ENCODE measurements at regions not wholly inside any gene's neighbourhood (a gene's known extent, or its start where the extent isn't known, plus 50 kb on each side); places are given as distances from the start of the nearest gene placed in this dataset.
"Not testable (repeated sequence)": the region's sequence is repeated elsewhere in the genome, so short reads cannot be mapped to it uniquely, and the experiment has no call there.

- TF ChIP-seq CTCF, POLR2A (IDR thresholded peaks at IDR 0.05): not testable (repeated sequence)
These were observed 405.8 kb upstream of the ANKRD20A1 start for GRCh38 chr9:67452941-67453340.

Data from uterus (tissue), 2 donors.